Central memory CD4-positive, alpha-beta T cell (primary cell): ENCODE measurements at regions not wholly inside any gene's neighbourhood (a gene's known extent, or its start where the extent isn't known, plus 50 kb on each side); places are given as distances from the start of the nearest gene placed in this dataset.
"Not testable (repeated sequence)": the region's sequence is repeated elsewhere in the genome, so short reads cannot be mapped to it uniquely, and the experiment has no call there.

Experiments used
- DNase-seq: peaks from one replicate; pipeline ENCODE4 v3.0.0; 2022

DNA sequence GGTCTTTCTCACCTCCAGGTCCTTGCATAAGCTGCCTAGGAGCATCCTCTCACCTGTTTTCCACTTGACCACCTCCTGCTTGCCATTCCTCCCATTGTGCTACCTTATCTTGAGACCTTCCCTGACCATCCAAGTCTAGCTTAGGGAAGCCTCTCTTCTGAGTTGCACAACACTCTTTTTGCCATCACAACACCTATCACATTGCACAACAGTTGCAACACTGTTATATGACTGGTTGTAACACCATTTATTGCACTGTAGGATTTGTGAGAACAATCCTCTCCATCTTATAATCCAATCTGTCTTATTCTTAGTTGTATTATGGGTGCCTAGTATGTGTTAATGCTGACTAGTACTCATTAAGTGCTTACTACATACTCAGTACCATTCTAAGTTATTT is 488.7 kb downstream of the OMA1 start:
- DNase-seq: no peak

DNA sequence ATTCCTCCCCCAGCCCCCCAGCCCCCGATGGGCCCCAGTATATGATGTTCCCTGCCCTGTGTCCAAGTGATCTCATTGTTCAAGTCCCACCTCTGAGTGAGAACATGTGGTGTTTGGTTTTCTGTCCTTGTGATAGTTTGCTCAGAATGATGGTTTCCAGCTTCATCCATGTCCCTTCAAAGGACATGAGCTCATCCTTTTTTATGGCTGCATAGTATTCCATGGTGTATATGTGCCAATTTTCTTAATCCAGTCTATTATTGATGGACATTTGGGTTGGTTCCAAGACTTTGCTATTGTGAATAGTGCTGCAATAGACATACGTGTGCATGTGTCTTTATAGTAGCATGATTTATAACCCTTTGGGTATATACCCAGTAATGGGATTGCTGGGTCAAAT is 495.3 kb downstream of the OMA1 start:
- DNase-seq: not testable (repeated sequence)

DNA sequence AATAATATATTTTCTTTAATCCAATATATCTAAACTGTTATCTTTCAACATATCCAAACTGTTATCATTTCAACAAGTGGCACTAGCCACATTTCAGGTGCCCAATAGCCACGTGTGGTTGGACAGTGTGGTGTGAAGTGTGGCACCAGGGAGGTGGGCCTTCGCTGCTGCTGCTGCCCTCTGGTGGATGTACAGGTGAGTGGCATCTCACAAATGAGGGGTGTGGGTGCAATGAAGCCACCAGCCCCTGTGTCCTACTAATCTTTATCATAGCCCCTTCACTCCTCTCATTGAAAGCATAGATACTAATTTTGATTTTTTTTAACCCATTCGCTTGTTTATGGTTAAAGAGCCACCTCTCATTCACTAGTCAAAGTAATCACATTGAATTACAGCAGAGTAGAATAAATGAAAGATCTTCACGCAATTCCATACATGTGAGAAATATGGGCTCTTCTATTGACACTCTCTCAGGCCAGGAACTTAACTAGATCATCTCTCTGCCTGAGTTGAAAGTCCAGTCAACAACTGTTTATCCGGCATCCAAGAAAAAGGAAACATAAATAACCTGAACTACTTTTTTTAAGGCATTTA is 499.2 kb downstream of the OMA1 start:
- peak; percentile 10 for DNase-seq

DNA sequence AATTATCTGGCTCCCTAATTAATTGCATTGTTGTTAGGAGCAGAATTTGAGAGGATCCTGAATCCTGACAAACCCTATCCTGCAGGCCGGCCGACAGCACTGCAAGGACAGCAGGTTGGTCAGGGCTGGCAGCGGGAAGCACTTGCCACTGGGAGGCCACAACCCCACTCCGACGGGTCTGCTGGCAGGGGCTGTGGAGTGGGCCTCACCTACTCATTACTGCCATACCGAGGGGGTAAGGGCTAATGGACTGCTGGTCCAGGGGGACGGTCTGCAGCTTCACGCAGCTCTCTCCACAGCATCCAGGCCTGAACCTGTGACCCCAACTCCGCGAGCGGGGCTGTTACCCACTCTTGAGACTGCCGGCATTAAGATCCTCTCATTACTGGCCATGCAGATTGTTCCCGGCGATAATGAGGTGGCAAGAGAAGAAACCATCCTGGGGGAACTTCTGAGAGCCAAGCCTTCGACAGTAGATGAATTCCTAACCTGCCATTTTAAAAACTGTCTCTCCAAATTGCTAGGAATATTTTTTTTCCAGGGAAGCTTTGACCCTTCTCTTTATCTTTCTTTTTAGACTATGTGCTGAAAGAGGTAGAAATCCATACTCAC is 501.3 kb downstream of the OMA1 start:
- DNase-seq: no peak

DNA sequence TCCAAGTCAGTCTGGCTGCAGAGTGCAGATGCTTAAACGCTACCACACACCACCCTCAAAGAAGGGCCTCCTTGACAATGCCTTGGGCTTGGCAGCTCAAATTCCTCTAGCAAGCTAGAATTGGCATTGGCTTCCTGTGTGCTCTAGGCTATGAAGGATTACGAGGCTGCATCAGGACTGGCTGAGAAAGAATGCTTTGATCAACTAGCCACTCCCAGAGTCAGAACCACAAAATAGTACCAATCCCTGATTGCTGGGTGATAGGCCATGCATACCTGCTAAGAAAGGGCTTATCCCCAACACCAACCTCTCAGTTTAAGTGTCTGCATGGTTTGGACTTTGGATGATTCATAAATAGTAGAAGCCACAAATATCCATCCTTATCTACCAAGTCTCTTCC is 504.9 kb downstream of the OMA1 start:
- no peak for DNase-seq

DNA sequence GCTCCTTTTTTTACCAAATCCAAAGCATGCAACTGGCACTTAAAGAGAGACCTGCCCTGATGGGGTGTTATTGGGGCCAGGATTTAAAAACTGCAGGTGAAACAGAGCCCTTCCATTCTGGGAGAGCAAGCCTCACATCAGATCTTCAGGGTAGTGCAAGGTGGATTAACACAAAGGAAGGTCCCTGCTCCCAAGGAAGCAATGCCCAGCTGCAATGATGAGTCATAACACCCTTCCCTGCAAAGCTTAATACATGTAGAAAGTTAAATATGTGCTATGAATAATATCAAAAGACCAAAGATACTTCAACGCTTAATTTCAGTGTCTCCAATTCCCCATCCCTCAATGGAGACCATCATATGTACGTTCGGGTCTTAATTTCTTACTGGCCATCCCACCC is 508.0 kb downstream of the OMA1 start:
- DNase-seq: no peak

DNA sequence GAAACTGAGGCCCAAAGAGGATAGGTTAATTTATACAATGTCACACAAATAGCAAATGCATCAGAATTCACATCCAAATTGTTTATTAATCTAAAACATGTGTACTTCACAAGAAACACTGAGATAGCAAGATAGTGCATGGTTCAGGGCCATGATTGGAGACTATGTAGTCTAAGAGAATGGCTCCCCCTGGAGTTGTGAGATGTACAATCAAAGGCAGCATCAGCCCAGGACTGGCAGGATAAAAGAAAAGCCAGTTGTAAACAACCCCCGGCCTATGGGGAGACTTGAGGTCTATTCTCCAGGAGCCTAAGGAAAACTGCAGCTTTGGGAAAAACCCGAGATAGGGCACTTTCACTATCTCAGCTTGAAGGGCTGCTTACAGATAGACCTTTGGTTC is 511.0 kb downstream of the OMA1 start:
- no peak for DNase-seq

DNA sequence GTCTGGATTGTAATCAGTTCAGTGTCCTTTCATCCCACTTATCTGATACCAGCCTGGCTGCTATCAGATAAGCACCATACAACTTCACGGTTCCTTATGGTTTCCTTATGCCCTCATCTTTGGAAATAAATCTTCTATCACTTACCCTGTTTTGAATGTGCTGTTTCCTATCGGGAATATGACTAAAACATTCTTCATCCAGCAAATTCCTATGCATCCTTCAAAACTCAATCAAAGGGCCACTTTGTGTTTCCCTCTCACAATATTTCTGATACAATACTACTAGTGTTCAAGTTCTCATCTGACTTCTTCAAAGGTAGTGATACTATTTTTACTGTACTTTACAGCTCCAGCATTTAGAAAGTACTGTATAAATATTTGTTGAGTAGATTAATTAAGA is 513.2 kb downstream of the OMA1 start:
- no peak for DNase-seq

DNA sequence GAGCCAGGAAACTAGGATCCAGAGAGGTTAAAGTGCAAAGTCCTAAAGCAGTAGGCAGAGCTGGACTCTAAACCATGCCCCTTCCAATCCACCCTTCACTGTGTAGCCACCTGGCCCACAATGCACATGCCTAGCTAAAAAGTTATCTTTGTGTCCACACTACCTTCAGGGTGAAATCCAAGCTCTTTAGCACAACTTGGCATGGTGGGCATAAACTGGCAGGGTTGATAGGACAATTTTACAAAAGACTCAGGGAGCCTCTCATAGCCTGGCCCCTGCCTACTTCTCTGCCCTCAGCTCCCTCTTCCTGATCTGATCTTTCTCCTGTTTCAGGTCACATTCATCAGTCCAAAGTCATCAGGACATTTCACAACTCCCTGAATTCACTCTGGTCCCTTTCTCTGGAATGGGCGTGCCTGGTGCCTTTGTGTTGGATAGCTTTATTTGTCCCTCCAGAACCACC is 513.9 kb downstream of the OMA1 start:
- no peak for DNase-seq

DNA sequence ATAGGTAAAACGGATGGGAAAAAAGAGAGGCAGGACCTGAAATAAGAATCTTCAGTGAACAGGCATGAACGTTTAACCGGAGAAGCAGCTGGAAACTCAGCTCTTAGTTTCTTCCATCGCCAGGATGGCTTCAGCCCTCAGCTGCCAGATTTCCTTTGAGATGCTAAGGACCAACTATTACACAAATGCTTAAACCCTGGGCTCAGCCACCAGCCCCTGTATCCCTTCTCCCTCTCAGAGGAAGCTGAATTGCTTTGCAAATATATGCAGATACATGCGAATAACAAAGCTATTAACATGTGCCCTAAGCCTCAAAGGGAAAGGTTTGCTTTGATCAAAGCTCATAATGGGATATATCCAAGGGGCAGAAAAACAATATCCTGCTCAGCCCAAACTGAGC is 515.1 kb downstream of the OMA1 start:
- no peak for DNase-seq

DNA sequence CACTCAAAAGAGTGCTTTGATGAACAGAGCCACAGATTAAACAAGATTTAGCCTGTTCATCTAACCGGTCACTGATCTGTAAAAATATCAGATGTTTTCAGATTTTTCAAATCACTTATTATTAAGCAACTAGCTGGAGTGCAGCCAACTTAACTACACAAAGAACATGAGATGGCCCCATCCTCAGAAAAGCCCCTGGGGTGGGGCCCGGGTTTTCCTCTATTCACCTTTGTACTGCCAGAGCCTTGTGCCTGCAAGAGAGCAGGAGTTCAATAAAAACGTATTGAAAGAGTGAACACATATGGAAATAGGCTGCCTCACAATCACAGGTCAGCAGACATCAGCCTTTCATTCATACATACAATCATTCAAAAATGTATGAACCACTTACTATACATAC is 516.1 kb downstream of the OMA1 start:
- no peak for DNase-seq

DNA sequence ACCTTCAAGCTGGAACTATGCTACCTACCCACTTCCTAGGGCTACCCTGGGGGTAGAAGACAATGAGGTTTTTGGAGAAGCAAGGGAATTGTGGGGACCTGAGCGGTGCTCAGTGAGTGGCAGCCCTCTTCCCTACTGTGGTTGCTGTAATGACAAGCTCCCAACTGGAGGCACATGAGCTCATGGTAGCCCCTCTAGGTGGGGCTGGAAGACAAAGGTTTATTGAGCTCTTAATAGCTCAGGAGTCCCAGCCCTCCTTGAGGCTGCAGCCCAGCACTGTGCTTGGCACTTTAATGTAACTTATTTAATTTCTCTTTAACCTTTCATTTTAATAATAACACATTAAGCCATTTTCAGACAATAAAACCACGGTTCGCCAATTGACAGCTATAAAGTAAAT is 528.9 kb downstream of the OMA1 start:
- no peak for DNase-seq

DNA sequence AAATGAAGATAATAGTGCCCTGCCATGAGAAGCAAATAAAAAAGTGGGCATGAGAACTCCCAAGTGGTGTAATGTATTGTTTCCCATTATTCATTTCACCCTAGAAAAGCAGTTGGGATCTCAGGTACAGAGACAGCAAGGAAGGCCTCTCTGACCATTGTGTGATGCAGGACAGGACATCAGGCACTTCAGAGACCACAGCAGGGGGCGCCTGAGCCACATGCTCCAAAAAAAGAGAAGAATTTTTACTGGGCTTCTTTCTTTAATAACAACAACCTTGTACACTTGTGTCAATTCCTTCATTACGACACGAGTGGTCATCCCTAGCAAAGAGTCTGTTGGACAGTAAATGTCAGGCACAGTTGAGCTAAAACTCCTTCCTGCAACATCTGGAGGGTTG is 533.3 kb downstream of the OMA1 start:
- no peak for DNase-seq

DNA sequence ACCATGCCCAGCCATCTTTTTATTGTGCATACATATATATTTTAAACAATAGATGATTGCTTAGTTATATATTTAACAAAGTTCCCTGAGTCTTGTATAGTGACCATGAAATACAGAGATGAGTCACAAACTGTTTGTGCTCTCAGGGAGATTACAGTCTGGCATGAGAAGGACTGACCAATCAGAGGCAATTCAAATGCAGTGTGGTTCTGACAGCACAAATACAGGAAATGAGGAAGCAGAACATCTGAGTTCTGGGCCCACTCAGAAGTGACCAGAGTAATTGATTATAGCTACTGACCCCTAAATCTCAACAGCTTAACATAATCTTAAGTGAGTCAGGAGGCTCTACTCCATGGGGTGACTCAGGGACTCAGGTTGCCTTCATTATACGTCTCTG is 534.5 kb downstream of the OMA1 start:
- DNase-seq: no peak

DNA sequence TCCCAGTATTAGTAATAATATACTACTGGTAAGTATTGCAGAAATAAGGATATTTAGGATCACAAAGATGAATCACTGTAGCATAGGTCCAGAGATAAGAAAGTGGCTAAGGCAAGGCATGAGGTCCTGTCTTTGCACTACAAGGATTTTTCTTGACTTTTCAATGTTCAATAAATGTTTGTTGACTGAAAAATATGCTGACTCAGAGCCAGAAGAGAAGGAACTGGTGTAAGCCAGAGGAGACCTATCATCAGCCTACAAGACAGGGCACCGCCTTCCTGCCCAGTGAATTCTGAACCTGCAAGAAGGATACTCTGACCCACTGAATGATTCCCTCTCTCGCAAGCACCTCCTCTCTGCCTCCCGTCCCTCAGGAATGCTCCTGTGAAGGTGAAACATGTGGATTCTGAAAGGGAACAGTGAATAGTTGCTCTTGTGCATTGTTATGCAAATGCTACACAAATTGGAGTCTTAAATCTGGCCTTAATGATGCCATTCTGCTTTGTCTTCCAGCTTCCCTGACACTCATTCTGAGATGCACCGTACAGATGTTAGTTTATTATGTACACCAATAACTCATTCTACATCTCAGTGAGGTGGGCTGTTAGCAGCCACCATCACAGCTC is 540.0 kb downstream of the OMA1 start:
- DNase-seq: no peak

DNA sequence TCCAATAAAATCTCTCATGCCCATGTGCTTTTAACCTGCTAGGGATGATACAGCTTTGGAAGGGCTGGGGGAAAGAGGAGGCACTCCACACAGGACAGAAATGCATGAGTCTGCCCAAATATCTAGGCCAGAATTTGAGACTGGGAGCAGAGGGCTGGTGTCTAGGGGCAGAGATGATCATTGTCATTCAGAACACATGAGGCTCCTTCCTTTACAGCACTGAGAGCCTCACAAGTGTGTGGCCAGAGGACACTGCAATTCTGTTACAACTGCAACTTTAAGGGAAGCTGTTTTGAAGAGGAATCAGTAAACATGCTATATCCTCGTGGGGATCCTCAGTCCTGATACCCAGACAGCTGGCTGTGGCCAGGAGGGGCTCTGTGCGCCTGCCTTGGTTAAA is 541.3 kb downstream of the OMA1 start:
- no peak for DNase-seq

DNA sequence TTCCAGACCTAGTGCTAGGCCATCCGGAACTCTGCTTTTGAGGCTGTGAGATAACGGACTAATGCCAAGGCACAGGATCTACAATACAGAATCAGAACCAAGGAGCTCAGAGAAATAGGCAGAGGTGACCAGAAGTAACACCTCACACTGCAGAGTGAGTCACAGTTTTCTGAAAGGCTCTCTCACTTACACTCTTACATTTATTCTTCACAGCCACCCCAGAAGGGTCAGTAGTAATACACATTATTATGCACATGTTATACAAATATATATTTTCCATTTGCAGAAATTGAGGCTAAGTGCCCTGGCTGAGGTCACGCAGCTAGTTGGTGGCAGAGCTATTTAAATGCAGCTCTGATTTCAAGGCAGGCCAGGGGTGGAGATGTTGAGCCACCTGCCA is 542.5 kb downstream of the OMA1 start:
- no peak for DNase-seq

DNA sequence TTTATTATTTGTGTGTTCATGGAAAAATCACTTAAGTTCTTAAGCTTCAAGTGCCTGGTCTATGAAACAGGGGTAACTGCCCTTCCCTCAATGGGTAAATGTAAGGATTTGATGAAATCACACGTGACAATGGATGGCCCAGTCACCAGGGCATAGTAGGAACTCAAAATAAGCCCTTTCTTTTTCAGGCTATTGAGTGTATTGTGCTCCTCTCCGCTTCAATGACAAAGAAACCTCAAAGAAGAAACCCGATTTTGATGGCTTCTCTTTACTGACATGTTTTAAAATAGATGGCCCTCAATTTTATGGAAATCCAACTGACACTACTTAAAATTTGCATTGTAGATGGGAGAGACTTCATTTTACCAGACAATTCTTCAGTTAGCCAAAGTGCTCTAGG is 543.5 kb downstream of the OMA1 start:
- no peak for DNase-seq

DNA sequence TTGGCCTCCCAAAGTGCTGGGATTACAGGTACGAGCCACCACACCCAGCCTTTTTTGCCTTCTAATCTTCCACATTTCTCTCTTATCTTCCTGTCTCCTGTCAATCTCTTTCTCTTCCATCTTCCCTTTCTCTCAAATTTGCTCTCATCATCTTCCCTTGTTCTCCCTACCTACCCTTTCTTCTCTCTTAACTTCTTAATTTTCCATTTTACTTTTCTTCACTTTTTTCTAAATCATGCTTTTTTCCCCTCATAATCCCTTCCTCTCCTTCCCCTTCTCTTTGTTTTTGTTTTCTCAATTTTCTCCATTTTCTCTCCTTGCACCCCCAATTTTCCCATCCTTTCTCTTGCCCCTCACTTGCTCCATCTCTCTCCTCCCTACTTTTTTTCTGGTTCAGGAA is 545.7 kb downstream of the OMA1 start:
- no peak for DNase-seq

DNA sequence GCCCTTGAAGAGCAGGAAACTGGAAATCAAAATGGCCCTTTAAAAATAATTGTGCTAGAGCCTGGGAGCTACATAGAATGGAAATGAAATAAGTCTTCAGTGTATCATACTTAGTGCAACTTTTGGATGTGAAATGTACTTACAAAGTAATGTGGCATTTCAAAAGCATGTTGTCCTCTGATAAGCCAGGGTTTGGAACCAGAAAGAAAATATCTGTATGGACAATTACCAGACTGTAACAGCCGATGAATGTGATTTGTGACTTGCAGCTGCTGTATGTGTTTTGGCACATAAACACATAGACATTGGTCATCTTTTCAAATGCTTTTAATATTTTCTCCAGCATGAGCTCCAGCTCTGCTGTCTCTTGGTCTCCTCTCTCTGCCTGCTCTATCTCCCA is 546.4 kb downstream of the OMA1 start:
- DNase-seq: no peak

DNA sequence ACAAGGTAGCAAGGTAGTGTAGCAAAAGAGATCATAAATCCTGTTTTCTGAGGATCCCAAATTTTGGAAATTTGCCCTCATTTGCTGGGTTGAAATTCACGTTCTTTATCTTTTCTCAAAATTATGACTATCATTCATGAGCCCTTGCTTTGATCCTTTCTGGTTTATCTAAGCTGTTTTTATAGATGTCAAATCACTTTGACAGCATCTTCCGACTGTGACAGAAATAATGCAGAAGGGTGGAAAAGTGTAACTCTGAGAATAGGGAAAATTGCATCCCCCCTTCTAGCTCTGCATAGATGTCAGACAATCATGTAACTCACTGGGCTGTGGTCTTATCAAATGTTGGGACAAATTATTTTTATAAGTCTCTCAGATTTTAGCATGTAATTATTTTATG is 550.1 kb downstream of the OMA1 start:
- DNase-seq: no peak

DNA sequence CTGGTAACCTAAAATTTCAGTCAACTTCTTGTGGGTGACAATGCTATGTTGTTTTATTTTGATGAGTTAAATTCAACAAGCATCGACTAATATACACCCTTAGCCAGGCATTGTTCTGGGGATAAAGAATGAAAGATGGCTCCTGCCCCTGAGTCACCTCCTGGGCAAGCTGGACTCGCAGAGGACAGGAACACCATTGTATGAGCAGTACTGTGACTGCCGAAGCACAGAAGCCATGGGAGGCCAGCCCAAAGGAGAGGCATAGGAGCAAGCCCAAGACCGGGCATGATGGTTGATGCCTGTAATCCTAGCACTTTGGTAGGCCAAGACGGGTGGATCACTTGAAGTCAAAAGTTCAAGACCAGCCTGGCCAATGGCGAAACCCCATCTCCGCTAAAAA is 555.2 kb downstream of the OMA1 start:
- DNase-seq: no peak

DNA sequence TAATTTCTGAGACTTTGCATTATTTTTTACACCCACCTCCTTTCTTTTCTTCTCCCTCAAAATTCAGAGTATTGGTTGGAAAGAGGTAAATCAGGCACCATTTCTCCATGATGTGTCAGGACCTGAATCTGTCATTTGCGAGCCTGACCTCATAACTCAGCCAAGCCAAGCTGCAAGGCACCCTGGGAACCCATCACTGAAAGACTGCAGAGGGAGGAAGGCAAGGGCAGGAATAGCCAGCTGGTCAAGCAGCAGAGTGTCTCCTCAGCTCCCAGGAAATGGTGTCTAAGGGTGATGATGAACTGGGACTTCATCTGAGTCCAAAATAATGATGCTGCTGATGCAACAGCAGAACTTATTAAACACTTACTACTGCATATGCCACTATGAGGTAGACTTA is 556.6 kb downstream of the OMA1 start:
- DNase-seq: no peak

DNA sequence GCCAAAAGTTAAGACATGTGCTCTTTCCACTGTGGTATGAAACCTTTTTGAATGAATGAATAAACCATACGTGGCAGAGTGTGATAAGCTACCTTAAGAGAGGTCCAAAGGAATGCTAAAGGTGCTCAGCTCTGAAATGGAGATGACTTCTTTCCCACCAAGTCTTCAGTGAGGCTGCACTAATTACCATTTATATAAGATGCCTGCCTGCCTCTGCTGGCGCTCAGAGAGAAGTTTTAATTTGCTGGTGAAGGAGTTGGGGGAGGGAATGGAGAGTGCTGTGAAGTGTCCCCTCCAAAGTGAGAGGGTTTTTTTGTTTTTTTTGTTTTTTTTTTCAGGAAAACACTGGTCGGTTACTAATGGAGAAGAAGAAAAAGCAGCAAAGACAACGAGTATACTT is 559.0 kb downstream of the OMA1 start:
- DNase-seq: no peak

DNA sequence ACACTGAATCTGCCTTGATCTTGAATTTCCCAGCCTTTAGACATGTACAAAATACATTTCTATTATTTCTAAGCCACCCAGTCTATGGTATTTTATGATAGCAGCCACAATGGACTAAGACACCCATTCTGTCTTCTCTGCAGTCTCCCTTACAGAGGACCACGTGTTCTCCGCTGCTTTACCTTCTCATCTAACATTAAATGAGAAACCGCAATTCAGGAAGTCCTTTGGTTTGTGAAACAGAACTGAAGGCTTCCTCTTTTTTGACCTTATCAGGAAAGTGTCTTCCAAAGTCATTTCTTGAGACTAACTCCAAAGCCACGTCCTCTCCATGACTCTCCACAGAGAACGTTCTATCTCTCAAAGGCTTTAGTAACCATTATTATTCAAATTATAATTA is 560.1 kb downstream of the OMA1 start:
- DNase-seq: no peak
